Effector memory CD8-positive, alpha-beta T cell (primary cell): ENCODE measurements at regions not wholly inside any gene's neighbourhood (a gene's known extent, or its start where the extent isn't known, plus 50 kb on each side); places are given as distances from the start of the nearest gene placed in this dataset.
A peak's percentile ranks its signal among the peaks of the same experiment; 100 is the strongest.

Source experiments
- ATAC-seq: fragments of 150-1000 bp; cut with Tn5 transposase; replicated peaks from 2 replicates; pipeline ENCODE4 v1.10.0; 2021; ENCODE audit warnings: mild to moderate bottlenecking, moderate library complexity
- DNase-seq, 3 experiments: peaks; one replicate each; pipeline ENCODE4 v3.0.0; 2021
- H3K27ac Mint-ChIP-seq, 2 donors: one replicate each; pipeline ENCODE4 v1.8.0; 2022; ENCODE audit warnings: mild to moderate bottlenecking in 2 of 2, mixed read lengths in 2 of 2, moderate library complexity in 2 of 2
- H3K27me3 Mint-ChIP-seq, 2 donors: one replicate each; pipeline ENCODE4 v1.8.0; 2022; ENCODE audit warnings: mixed read lengths in 2 of 2
- H3K36me3 Mint-ChIP-seq: one replicate; pipeline ENCODE4 v1.8.0; 2022; ENCODE audit warnings: mild to moderate bottlenecking, moderate library complexity, mixed read lengths; ENCODE audit not compliant: insufficient read depth
- H3K4me1 Mint-ChIP-seq, 2 donors: one replicate each; pipeline ENCODE4 v1.8.0; 2022; ENCODE audit warnings: low read depth in 2 of 2, mixed read lengths in 2 of 2
- H3K4me3 Mint-ChIP-seq, 2 donors: one replicate each; pipeline ENCODE4 v1.8.0; 2022; ENCODE audit warnings: mild to moderate bottlenecking in 2 of 2, mixed read lengths in 2 of 2, moderate library complexity in 2 of 2
- H3K9me3 Mint-ChIP-seq, 2 donors: one replicate each; pipeline ENCODE4 v1.8.0; 2022; ENCODE audit warnings: mixed read lengths in 2 of 2

DNA sequence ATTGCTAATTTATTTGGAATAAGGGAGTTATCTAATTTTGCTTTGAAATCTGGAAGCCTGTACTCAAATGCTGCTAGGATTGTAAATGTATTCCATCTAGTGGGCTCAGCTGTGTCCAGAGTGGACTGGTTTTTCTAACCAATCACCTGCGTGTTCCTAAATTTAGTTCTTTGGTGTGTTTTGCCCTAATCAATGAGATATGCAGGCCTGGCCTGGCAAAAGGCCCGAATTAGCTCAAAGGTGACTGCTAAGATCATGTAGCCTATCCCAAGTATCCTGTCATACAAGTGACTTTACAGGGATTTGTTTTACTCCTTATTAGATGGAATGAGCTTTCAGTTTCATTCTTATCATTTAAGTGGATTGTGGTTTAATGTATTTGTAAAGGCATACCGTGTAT, 51.3 kb upstream of the ARMC2 start:
- peaks cover 25 to 35% of the 10 kb centered on the region in 2 donors for H3K4me1 Mint-ChIP-seq
- no peaks in the 10 kb centered on the region for H3K36me3 Mint-ChIP-seq

DNA sequence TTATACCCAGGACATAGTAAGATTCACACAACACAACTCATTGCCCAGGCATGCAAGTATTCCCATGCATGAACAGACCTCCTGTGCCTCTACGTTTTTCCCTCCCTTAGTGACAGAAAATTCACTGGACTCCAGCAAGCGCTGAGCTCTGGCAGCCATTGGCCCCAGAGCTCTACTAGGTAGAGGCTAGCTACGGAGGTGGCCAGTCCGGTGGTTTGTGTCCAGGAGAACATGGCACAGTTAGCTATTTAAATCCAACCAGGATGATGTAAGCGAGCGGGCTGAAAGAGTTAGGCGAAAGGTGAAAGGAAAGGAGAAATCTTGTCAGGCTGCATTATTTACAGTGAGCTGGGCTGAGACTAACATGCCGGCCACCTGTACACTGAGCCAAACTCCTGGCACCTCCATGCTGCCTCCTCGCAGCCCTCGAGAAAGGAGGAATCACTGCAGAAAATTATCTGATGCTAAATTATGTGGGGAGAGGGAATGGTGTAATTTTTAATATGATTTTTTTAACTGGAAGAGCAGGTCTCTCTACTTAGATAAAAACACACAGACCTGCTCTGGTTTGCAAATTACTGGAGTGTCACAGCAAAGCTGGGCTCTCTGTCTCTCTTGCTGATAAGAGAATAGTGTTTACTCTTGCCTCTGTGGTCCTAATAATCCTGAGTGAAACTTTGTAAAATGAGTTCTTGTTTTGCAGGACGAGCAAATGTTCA, 50.1 kb upstream of the ARMC2 start:
- Mint-ChIP-seq H3K27ac (peak overlapping the region; percentile 84), H3K27me3 (no peaks in the 10 kb centered on the region), H3K4me1 (peaks cover 25 to 36% of the 10 kb centered on the region in 2 donors), H3K4me3 (peak overlapping the region; percentile 77 to 81), H3K36me3 (no peaks in the 10 kb centered on the region), H3K9me3 (no peaks in the 10 kb centered on the region)
- ATAC-seq (no peak), DNase-seq (no peak)

More for the DNA sequence above, 51.3 kb upstream of the ARMC2 start:
- DNase-seq (no peak), ATAC-seq (no peak)
- no peaks in the 10 kb centered on the region for H3K9me3 Mint-ChIP-seq
- H3K4me3 Mint-ChIP-seq: peak overlapping the region in 1 of 2 donors; percentile 40
- H3K27me3 Mint-ChIP-seq: no peaks in the 10 kb centered on the region
- peak overlapping the region in 1 of 2 donors; percentile 84 for H3K27ac Mint-ChIP-seq
